Neural progenitor cell (in vitro differentiated cells): ENCODE measurements at regions not wholly inside any gene's neighbourhood (a gene's known extent, or its start where the extent isn't known, plus 50 kb on each side); places are given as distances from the start of the nearest gene placed in this dataset.

Source experiments
- EZH2 ChIP-seq: fragments of 200-600 bp; sonication (generic); IDR thresholded peaks from 2 replicates; pipeline ENCODE4 v1.6.1; 2017; ENCODE audit warnings: antibody characterized with exemption, mild to moderate bottlenecking, moderate library complexity
- TF ChIP-seq, protein P1 (sequence below): fragments of 200-600 bp; sonication (generic); IDR thresholded peaks from 2 replicates; pipeline ENCODE4 v1.5.1; 2017; ENCODE audit warnings: antibody characterized with exemption, mild to moderate bottlenecking

DNA sequence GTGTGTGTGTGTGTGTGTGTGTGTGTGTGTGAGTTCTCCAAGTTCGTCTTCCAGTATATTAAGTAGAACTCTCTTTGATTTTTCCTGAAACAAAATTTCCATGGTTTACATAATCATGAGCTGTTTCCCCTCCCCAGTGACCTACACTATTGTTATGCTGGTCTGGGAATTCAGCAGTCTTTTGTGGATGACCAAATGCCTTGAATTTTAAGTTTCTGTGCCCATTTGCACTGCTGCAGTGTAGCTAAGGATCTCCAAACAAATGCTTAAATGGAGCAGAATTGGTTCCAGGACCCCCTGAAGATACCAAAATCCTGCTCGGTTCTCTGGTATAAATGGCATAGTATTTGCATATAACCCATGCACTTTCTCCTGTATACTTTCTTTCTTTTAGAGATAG, 77.2 kb upstream of the SLC34A2 start:
- TF ChIP-seq, protein P1, sequence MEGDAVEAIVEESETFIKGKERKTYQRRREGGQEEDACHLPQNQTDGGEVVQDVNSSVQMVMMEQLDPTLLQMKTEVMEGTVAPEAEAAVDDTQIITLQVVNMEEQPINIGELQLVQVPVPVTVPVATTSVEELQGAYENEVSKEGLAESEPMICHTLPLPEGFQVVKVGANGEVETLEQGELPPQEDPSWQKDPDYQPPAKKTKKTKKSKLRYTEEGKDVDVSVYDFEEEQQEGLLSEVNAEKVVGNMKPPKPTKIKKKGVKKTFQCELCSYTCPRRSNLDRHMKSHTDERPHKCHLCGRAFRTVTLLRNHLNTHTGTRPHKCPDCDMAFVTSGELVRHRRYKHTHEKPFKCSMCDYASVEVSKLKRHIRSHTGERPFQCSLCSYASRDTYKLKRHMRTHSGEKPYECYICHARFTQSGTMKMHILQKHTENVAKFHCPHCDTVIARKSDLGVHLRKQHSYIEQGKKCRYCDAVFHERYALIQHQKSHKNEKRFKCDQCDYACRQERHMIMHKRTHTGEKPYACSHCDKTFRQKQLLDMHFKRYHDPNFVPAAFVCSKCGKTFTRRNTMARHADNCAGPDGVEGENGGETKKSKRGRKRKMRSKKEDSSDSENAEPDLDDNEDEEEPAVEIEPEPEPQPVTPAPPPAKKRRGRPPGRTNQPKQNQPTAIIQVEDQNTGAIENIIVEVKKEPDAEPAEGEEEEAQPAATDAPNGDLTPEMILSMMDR, result no peak
- no peak for TF ChIP-seq EZH2
